ENCODE measurements at regions not wholly inside any gene's neighbourhood (a gene's known extent, or its start where the extent isn't known, plus 50 kb on each side); places are given as distances from the start of the nearest gene placed in this dataset.

DNA sequence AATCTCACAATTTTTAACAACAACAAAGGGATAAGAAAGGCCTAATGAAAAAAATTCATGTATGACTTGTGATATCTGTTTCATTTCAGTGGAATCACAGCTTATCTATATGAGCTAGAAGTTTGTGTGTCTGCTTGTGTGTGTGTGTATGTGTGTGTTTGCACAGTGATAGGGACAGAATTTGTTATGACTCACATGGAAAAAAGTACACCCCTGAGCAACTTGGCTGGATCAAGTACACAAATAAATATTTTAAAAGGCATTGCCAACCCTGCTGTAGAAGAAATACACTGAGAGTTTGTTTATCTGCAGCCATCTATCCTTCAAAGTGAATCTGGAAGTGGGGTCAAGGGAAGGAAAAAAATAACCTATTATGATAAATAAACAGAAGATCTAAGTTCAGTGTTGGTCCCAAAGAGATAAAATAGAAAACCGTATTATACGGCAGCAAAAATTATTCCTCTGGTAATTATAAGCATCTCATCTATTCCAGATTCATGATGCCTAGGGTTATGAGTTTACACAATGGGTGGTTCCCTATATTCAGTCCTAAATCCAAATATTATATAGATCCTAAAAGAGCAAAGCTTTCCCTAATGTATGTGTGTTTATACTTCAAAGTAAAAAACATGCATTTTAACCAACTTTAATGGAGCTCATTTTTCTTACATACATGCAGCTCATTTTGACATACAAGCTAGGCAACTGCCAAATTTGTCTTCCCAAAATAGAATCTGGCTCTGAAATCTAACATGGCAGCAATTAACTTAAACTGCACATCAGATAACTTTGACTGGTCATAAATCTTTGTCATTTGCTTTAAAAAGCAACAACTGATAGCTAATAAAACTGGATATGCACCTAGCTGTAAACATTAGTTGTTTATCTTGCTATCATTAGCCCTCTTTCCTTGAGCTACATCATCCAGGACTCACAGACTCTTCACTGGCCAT, 420.6 kb downstream of the IRS1 start:
- DNase-seq = no peak

DNA sequence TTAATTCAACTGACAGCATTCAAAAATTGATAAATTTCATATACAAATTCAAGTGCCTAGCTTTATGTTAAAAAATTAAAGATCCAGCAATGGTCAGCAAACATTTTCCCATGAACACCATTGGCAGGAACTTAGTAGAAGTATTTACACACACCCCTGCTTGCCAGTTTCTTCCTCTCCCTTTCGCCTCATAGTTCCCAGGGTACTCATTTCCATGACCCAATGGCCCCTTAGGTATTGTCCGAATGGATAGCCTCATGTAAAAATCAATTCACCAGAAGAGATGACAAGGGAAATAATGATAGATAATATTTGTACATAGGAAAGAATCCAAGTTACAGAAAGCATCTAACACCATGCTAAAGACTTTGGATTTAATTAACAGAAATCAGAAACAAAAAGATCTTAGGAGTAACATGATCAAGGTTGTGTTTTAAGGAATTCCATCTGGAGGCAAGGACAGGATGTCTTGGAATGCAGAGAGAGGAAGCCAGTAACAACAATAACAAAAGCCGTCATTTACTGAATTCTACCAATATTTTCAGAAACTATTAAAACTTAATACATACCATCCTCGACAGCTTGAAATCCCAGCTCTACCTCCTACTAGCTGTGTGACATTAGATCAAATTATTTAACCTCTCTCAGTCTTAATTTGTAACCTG, 423.0 kb downstream of the IRS1 start:
- no peak for DNase-seq

DNA sequence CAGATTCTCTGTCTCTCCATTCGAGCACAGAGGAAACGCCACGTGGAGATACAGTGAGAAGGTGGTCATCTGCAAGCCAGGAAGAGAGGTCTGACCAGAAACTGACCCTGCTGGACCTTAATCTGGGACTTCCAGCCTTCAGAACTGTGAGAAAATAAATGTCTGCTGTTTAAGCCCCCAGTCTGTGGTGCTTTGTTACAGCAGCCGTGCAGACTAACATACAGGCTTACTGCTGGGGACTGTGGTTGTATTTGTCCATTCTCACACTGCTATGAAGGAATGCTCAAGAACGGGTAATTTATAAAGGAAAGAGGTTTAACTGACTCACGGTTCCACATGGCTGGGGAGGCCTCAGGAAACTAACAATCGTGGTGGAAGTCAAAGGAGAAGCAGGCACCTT, 432.7 kb downstream of the IRS1 start:
- DNase-seq = no peak

DNA sequence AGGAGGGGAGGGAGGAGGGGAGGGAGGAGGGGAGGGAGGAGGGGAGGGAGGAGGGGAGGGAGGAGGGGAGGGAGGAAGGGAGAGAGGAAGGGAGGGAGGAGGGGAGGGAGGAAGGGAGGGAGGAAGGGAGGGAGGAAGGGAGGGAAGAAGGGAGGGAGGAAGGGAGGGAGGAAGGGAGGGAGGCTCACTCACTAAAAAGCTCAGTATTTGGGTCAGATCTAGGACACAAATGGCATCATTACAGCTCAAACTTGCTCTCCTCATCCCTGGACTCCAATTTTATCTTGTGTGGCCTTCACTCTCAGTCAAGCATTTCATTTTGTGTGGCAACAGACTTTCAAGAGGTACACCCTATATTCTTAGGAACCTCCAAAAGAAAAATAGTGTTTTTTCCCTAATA, 435.4 kb downstream of the IRS1 start:
- no peak for DNase-seq

DNA sequence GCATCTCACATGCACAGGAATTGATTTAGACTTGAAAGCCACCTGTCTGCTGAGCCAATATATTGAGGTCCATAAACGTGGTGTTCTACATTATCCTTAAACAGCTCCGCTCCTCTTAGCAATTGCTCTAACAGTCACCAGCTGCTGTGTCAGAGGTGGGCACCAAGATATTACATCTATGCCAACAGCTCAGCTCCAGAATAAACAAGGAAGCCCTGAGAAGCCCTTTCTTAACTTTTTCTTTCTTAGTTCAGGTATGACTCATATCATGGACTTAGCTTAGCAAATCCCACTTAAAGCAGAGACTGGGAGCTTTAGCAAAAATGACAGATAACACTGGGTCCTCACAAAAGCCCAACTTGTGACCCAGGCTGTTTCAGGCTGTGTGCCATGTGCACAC, 436.6 kb downstream of the IRS1 start:
- no peak for DNase-seq

DNA sequence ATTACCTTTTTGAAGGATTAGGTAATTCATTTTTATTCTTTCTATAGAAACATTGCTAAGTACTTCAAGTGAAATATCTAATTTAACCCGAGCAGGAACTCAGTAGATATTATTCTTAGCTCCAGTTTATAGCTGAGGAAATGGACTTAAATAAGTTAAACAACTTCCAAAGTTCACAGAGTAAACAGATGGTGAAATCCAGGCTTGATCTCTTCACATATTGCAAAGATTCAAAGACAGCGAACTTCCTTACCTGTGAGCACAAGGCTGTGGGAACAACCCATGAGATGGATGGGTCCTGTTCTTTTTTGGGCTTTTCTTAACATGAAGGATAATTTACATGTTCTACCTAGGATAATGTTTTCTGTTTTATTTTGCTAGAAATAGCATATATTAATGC, 439.0 kb downstream of the IRS1 start:
- no peak for DNase-seq

DNA sequence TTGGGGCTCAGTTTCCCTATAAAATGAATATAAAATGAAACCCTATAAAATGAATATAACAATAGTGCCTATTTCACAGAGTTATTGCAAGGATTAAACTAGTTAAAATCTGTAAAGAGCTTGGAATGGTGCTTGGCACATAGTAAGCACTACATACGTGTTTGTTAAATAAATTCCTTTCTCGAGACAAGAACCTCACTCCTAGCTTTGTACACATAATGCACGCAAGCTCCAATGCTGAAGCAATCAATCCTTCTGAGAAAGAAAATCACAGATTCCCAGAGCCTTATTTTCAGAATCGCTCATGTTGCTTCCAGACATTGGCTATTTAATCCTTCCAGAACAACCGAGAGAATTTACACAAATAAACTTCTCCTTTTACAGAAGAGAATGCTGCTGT, 440.9 kb downstream of the IRS1 start:
- no peak for DNase-seq

DNA sequence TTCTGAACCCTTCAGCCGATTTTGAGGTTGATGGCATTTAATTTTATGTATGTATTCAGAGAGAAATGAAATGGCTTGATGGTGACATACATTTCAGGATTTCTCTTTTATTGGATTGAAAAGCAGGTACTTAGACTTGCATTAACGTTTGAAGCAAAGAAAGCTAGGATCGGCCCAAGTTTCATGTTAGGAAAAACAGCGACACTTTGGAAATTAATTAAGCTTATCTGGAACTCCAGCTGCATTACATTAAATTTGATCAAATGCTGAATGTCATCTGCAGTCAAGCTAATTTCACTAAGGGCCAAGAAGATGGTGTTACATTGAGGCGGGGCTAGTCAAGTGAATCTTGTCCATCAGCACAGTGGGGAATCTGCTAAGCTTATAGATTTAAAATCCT, 441.8 kb downstream of the IRS1 start:
- no peak for DNase-seq

DNA sequence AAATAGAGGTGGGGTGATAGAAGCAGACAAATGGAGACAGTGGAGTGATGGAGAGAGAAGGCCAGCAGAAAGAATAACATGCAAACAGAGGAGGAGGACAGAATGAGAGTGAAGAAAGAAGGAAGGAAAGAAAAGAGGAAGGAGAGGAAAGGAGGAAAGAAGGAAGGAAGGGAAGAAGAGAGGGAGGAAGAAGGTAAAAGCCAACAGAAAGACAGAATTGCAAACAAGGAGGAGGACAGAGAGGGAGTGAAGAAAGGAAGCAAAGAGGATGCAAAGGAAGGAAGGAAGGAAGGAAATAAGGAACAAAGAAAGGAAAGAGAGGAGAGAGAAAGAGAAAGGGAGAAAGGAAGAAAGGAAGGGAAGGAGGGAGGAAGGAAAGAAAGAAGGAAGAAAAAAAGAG, 444.0 kb downstream of the IRS1 start:
- DNase-seq = no peak

DNA sequence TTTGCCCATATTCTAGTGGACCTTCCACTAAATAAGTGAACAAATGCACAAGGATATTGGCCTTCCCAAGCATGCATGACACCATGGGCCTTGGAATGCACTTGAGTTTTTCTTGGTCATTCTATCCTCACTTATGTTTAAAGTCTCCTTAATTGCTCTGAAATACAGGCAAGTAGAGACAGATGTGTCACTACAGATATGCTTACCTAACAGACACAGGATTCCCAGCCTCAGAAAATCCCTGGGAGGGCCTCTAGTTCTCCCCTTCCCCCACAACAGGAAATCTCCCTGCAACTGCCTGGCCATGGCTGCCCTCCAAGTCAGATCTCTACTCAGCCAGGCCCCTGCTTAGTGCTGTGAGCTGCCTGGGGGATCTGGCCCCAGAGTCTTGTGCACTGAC, 445.2 kb downstream of the IRS1 start:
- no peak for DNase-seq

DNA sequence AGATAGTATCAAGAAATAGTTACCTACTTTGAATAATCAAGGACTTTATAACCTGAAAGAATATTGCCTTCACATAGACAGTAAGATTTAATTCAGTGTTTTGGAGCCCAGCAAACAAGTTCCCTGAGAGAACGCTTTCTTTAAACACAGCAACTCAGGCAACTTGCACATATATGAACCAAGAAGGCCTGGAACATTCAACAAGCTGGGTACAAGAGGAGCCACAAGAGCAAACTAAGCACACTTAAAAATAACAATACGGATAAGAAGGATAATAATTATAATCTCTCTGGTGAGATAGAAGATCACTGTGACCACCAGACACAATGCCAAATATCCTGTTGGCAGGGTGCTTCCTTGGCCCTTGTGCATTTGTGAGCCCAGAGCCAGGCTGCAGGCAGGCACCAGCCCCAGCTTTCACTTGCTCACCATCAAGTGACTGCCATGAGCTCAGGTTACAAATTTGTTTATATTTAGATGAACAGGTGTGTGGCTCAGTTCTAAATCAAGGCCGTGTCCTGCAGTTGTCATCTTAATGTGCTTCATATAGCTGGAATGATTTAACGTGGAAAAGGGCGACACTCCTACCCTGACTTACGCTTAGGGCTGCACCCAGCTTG, 446.6 kb downstream of the IRS1 start:
- DNase-seq = no peak

DNA sequence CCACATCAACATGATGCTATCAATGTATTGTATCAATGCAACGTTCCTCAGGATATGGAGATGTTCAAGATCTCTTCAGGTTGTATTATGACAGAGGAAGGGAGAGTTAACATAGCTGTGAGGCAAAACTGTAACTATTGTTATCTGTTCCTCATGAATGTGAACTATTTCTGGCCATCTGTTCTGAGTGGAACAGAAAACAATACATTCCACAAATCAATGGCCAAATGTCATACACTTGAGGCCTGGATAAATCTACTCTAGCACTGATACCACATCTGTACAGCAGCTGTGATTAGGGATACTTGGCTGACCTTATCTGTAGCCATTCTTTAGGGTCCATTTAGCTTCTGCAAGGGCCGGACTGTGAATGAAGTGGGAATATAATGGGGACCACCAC, 447.9 kb downstream of the IRS1 start:
- DNase-seq = no peak

DNA sequence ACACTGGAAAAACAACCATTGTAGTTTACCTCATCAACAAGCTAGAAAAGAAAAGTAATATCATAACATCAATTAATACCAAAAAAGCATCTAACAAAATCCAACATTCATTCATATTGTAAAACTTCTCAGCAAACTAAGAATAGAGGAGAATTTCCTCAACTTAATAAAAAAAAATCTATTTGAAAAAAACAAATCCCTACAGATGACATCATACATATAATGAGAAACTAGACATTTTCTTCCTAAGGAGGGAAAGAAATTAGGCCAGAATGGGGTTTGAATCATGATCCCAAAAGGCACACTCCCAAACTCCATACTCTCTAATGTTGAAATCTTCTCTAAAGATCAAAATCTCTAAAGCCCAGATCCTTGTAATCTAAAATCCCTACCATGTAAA, 460.0 kb downstream of the IRS1 start:
- DNase-seq = no peak

DNA sequence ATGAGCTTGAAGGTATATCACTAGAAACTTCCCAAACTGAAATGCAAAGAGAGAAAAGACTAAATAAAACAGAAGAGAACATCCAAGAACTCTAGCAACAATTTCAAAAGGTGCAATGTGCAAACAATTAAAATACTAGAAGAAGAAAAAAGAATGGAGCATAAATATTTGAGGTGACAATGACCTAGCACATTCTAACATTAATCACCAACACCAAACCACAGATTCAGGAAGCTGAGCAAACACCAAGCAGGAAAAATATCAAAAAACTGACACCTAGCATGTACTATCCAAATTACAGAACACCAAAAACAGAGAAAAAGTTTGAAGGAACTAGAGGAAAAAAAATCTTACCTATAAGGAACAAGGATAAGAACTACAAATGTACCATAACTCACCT, 460.8 kb downstream of the IRS1 start:
- no peak for DNase-seq

DNA sequence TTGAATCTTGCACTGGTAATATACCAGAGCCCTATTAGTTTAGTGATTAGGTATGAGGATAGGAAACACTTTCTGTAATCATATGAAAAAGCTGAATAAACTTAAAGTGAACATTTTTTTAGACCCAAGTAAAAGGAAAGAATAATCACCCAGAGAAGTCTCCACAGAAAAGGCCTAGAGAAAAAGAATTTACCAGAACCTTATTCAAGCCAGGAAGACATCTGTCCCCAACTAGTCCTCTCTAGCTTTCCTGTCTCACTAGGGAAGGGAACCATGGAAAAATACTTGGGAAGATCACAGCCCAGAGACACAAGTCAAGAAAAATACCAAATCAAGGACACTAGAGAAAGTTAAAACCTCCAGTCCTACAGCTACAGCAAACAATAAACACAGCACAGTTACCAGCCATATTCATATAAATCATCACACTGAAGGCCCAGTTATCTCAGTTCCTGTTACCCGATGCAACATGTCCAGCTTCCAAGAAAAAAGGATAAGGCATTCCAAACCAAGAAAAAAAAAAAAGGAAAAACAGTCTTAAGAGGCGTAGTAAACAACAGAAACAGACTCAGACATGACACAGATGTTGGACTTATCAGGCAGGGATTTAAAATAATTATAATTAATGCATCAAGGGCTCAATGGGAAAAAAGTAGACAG, 461.5 kb downstream of the IRS1 start:
- no peak for DNase-seq

DNA sequence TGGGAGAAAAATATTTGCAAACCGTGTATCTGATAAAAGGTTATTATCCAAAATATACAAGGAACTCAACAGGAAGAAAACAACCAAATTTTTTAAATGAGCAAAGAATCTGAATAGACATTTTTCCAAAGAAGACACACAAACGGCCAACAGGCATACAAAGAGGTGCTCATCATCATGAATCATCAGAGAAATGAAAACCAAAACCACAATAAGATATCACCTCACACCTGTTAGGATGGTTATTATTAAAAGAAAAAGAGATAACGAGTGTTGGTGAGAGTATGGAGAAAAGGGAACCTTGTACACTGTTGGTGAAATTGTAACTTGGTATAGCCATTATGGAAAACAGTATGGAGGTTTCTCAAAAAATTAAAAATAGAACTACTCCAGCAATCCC, 463.3 kb downstream of the IRS1 start:
- no peak for DNase-seq

DNA sequence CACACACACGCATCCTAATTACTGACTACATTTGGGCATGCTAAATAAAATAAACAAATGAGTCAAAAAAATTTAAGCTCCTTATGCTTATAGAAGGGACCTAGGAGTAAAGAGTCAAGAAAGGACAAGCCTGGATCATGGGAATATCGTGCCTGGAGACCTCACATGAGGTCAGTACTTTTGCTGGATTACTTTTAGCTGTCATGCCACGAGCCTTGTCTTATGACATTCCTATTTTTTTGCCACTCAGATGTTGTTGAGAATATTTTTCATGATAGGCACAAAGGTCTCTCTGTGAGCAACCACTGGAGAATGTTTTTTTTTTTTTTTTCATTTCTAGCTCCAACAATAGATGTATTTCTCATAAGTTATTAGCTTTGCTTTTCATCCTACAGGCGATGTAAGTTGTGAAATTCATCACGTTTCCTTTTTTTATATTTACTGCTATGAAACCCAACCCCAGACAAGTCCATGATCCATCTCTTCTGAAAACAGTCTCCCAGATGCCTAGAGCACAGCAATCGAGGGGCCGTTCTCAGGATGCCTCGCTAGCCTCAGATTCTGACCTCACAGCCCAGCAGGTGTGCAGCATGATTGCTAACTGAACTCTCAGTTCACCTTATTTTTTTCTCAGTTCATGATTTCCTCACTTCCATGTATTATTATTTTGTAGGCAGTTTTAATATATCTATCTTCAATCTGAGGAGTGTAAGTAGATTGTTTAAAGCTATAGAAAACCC, 464.5 kb downstream of the IRS1 start:
- no peak for DNase-seq

DNA sequence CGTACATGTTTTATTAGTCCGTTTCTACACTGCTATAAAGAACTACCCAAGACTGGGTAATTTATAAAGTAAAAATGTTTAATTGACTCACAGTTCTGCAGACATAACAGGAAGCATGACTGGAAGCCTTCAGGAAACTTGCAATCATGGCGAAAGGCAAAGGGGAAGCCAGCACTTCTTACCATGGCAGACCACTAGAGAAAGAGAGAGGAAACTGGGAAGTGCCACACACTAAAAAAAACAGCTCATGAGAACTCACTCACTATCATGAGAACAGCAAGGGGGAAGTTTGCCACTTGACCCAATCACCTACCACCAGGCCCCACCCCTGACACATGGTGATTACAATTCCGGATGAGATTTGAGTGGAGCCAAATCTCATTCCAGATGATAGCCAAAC, 466.2 kb downstream of the IRS1 start:
- peak; percentile 60 to 81 (median 70) for DNase-seq

DNA sequence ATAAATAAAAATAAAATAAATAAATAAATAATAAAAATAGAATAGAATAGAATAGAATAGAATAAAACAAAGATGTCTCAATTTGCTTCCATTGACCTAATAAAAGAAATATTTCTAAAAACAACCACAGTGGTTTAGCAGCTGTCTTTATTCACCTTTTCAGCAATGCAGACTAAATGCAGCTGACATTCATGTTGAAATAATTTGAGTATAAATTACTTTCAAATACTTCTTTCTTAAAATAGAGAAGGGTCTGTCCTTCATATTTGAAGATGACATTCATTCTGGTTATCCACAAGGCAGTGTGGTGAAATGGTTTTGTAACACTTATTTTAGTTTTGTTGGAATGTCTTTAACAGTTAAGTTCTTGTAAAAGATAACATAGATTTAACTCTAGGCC, 469.4 kb downstream of the IRS1 start:
- DNase-seq = no peak

DNA sequence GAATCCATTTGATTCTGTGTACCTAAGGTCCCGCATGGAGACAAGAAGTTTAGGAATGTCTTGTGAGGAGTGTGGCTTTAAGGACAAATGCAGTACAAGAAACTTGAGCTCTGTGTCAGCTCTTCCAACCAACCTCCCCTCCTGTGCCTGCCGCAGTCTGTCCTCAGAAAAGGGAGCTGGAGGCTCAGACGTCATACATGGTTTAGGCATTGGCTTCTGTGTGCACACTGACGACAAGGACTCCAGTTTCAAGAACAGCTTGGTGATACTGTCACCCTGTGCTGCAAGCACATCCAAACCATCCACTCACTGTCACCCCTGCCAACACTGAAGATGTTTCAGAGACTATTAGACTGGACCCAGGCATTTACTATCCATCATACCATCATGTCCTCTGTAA, 470.4 kb downstream of the IRS1 start:
- DNase-seq = no peak

DNA sequence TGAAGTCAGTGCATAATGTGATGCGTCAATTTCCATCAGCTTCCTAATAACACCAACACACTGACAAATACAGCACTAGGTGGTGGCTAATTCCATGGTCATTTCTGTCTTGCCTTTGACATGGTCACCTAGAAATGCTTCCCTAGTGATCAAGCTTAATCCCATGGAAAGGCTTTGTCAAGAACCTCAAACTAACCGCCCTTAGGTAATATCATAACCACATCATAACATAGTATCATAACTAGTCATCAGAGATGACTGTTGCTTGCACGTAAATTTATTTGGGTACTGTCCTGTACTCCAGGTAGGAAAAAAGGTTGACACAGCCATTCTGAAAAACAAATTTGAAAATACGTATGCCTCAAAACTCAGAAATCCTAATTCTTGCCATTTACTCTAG, 471.8 kb downstream of the IRS1 start:
- DNase-seq = no peak

DNA sequence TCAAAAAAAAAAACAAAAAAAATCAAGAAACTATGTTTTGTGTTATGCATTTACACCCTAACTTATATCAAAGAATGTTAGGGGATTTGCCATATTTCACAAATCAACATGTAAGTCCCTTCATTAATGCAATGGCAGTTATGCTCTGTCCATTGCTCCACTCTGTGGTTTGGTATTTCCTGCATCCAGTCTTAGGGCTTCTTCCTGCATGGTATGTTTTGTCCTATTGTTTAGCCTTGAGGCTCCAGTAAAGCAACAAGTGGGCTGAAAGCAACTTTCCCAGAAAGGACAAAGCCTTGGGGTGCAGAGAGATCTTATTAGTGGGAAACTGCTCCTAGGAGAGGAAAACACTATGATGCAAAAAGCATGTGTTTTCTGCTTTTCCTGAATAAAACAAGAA, 474.1 kb downstream of the IRS1 start:
- peak; percentile 17 to 57 (median 43) for DNase-seq

All from suppressor macrophage (primary cell).